Stimulated activated effector memory CD8-positive, alpha-beta T cell treated with anti-CD3 and anti-CD28 coated beads, Interleukin-12 subunit alpha, Interleukin-12 subunit beta, amount 100 ng/mL, for 72 hours (primary cell): ENCODE measurements at regions not wholly inside any gene's neighbourhood (a gene's known extent, or its start where the extent isn't known, plus 50 kb on each side); places are given as distances from the start of the nearest gene placed in this dataset.
"Not testable (repeated sequence)": the region's sequence is repeated elsewhere in the genome, so short reads cannot be mapped to it uniquely, and the experiment has no call there.

Experiments used
- ATAC-seq: fragments of 150-1000 bp; cut with Tn5 transposase; 2 replicates; pipeline ENCODE4 v1.10.0; 2021
- DNase-seq, 2 donors: peaks; one replicate each; pipeline ENCODE4 v3.0.0; 2021 to 2022; ENCODE audit warnings: low spot score in 2 of 2
- H3K27ac Mint-ChIP-seq: one replicate; pipeline ENCODE4 v1.8.0; 2022; ENCODE audit warnings: mild to moderate bottlenecking, mixed read lengths
- H3K36me3 Mint-ChIP-seq: one replicate; pipeline ENCODE4 v1.8.0; 2022; ENCODE audit warnings: mild to moderate bottlenecking, mixed read lengths
- H3K4me1 Mint-ChIP-seq: one replicate; pipeline ENCODE4 v1.8.0; 2022; ENCODE audit warnings: mixed read lengths
- H3K4me3 Mint-ChIP-seq: one replicate; pipeline ENCODE4 v1.8.0; 2022; ENCODE audit warnings: mild to moderate bottlenecking, mixed read lengths
- H3K9me3 Mint-ChIP-seq: one replicate; pipeline ENCODE4 v1.8.0; 2022; ENCODE audit warnings: mixed read lengths

DNA sequence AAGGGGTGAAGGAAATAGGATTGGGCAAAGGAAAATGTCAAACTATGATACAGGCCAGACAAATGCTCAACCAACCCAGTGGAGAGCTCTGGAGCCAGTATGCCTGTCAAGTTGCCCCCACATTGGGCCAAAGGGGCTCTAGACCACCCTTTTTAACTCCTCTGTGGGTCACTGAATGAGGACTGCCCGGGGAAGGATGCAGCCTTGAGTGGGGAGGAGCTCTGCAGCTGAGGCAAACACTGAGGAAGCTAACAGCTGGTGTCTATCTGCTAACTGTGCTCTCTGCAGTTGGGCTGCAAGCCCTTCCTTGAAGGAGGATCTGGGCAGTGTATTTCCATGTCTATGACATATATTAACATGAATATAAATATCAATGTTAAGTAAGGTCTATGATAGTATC, 98.4 kb upstream of the PRSS16 start:
- no peaks in the 10 kb centered on the region for H3K4me1 Mint-ChIP-seq
- ATAC-seq (no peak), DNase-seq (no peak)
- no peaks in the 10 kb centered on the region for H3K9me3 Mint-ChIP-seq
- peaks cover 1% of the 10 kb centered on the region for H3K36me3 Mint-ChIP-seq
- H3K27ac Mint-ChIP-seq = no peak overlapping the region
- no peak overlapping the region for H3K4me3 Mint-ChIP-seq

GRCh38 chr6:27154696-27155095, 92.8 kb upstream of the PRSS16 start:
- Mint-ChIP-seq H3K36me3 (peaks cover 20% of the 10 kb centered on the region), H3K9me3 (no peaks in the 10 kb centered on the region), H3K27ac (peak overlapping the region; percentile 76), H3K4me1 (peaks cover 36% of the 10 kb centered on the region), H3K4me3 (no peak overlapping the region)
- ATAC-seq (no peak), DNase-seq (no peak)

DNA sequence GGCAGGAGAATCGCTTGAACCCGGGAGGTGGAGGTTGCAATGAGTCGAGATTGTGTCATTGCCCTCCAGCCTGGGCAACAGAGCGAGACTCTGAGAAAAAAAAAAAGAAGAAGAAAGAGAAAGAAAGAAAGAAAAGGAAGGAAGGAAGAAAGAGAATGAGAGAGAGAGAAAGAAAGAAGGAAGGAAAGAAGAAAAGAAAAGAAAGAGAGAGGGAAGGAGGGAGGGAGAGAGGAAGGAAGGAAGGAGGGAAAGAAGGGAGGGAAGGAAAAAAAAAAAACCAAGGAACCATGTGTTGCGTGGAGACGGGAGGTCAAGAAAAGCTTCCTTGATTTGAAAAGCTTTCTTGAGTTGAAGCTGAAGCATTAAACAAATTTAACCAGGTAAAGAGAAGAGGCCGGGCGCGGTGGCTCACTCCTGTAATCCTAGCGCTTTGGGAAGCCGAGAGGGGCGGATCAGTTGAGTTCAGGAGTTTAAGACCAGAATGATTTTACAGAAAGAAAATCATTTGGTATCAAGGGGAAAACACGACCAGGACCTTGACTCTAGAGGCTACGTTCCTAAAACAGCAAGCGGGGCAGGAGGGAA, 90.5 kb upstream of the PRSS16 start:
- Mint-ChIP-seq H3K9me3 (no peaks in the 10 kb centered on the region), H3K4me3 (peak overlapping the region; percentile 72), H3K27ac (peak overlapping the region; percentile 96), H3K36me3 (peaks cover 25% of the 10 kb centered on the region), H3K4me1 (peaks cover 42% of the 10 kb centered on the region)
- ATAC-seq = no peak
- DNase-seq = no peak

DNA sequence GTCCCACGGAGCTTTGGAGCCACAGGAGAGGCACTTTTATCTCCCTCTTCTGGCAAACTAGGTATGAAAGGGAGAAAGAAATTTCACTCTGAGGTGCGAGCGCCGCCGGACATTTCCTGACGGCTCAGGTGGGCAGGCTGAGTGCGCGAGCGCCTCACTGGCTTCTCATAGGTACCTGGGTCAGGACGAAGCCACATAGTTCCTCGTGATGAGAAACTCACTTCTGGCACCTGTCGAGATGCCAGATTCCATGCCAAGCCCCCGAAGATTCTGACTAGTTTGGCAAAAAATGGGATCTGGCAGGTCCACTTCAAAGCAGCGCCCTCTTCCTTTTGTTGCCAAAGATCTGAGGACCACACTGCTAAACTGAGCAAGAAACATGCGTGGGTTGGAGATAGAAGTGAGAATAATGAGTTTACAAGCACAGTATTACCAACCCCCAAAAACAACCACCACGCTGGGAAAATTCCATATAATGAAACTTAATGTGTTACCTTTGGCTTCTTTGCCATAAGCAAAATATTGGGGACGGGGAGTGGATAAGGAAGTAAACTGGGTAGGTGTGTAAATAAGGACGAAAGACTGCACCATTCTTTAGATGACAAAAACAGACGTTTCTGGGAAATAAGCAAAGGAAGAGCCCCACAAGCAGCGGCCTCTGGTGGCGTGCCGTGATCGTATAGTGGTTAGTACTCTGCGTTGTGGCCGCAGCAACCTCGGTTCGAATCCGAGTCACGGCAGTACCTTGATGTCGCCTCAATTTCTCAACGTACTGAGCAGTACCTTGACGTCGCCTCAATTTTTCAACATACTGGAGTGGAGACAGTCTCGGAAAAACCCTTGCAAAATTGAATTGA, 89.8 kb upstream of the PRSS16 start:
- Mint-ChIP-seq H3K4me3 (peak overlapping the region; percentile 72), H3K27ac (peak overlapping the region; percentile 96), H3K36me3 (peaks cover 28% of the 10 kb centered on the region), H3K9me3 (no peaks in the 10 kb centered on the region), H3K4me1 (peaks cover 43% of the 10 kb centered on the region)
- DNase-seq (peak; percentile 58 to 85), ATAC-seq (peak; percentile 94)

DNA sequence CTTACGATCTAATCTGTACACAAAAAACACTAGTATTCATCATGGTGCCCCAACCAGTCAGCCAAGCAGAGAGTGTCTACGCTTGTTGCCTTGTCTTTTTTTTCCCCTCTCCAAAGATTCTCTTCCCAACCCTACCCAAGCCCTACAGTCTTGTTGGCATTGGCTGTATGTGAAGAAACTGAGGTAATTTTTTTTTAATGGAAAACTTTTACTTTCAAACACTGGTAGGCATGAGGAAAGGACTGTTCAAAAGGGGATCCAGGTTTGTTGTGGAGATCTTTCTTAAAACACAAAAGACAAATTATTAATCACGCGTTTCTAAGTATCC, 89.2 kb upstream of the PRSS16 start:
- Mint-ChIP-seq H3K9me3 (no peaks in the 10 kb centered on the region), H3K27ac (peak overlapping the region; percentile 96), H3K36me3 (peaks cover 28% of the 10 kb centered on the region), H3K4me3 (peak overlapping the region; percentile 72), H3K4me1 (peaks cover 43% of the 10 kb centered on the region)
- ATAC-seq (no peak), DNase-seq (no peak)

DNA sequence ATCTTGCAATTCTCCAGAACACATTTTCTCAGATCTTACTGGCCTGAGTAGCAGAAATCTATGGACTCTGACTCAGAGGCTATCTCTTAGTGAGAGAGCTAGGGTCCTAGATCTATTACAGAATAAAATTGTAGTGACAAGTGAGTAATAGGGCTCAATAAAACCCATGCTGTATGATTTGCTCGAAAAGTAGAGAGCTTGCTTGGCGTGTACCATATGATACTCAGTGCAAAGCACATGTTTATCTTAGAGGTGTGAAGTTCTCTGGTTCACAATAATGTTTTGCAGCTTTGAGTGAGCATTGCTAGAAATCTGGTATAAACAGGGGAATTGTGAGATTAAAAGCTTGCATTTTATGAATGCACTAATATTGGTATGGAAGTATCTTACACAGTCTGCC, 87.8 kb upstream of the PRSS16 start:
- H3K27ac Mint-ChIP-seq = no peak overlapping the region
- peaks cover 38% of the 10 kb centered on the region for H3K4me1 Mint-ChIP-seq
- peaks cover 28% of the 10 kb centered on the region for H3K36me3 Mint-ChIP-seq
- ATAC-seq (no peak), DNase-seq (no peak)
- H3K9me3 Mint-ChIP-seq = no peaks in the 10 kb centered on the region
- H3K4me3 Mint-ChIP-seq = no peak overlapping the region

- Mint-ChIP-seq H3K27ac (peak overlapping the region; percentile 82), H3K36me3 (peaks cover 28% of the 10 kb centered on the region), H3K4me3 (peak overlapping the region; percentile 31), H3K9me3 (no peaks in the 10 kb centered on the region), H3K4me1 (peaks cover 31% of the 10 kb centered on the region)
- no peak for ATAC-seq
- no peak for DNase-seq
Measured at GRCh38 chr6:27161115-27161514, 86.4 kb upstream of the PRSS16 start.

- ATAC-seq (no peak), DNase-seq (no peak)
- no peaks in the 10 kb centered on the region for H3K9me3 Mint-ChIP-seq
- H3K4me3 Mint-ChIP-seq = peak overlapping the region; percentile 31
- H3K27ac Mint-ChIP-seq = peak overlapping the region; percentile 82
- H3K4me1 Mint-ChIP-seq = peaks cover 27% of the 10 kb centered on the region
- peaks cover 28% of the 10 kb centered on the region for H3K36me3 Mint-ChIP-seq
Measured at GRCh38 chr6:27161603-27161945, 85.9 kb upstream of the PRSS16 start.

DNA sequence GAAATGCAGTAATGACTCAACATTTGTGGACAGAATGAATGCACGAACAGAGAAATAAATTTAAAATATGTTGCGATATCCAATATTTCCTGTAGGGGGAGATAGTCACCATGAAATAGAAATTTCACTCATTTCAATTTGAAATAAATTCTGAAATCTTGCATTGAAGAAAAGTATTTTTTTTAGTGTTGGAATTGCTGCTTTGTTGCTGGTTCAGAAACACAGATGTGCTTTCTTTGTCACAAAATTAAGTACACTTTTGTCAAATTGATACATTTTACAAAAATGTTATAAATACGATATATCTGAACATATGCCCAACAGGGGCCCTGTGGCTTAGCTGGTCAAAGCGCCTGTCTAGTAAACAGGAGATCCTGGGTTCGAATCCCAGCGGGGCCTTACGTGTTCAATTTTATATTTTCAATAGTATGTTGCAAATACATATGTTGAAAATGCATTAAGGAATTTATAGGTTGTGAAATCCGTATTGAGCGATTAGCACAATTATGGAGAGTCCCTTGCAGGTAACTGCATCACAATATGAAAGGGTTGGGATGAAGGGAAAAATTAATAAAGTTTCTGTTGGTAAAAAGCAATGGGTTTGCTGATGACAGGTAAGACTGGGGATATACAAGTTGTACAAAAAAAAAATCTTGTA, 85.4 kb upstream of the PRSS16 start:
- ATAC-seq = no peak
- H3K27ac Mint-ChIP-seq = peak overlapping the region; percentile 82
- peak overlapping the region; percentile 31 for H3K4me3 Mint-ChIP-seq
- no peaks in the 10 kb centered on the region for H3K9me3 Mint-ChIP-seq
- H3K36me3 Mint-ChIP-seq = peaks cover 23% of the 10 kb centered on the region
- peaks cover 22% of the 10 kb centered on the region for H3K4me1 Mint-ChIP-seq
- DNase-seq = peak in 1 of 2 donors; percentile 65

DNA sequence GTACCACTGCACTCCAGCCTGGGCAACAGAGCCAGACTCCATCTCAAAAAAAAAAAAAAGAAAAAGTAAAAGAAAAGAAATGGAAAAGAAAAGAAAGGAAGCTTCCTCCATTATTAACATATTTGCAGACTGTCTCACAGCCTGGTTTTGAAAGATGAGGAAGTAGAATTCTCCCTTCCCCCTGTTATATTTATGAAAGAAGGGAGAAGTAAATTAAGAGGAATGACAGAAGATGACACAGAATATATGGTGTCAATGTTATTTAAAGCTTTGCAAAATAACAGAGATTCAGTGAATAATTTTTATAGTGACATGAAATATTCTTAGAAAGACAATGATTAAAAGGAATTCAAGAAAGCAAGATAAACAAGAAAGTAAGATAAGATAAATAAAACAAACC, 83.7 kb upstream of the PRSS16 start:
- Mint-ChIP-seq H3K36me3 (peaks cover 8% of the 10 kb centered on the region), H3K9me3 (no peaks in the 10 kb centered on the region), H3K27ac (no peak overlapping the region), H3K4me1 (peaks cover 7% of the 10 kb centered on the region), H3K4me3 (no peak overlapping the region)
- ATAC-seq (no peak), DNase-seq (no peak)

DNA sequence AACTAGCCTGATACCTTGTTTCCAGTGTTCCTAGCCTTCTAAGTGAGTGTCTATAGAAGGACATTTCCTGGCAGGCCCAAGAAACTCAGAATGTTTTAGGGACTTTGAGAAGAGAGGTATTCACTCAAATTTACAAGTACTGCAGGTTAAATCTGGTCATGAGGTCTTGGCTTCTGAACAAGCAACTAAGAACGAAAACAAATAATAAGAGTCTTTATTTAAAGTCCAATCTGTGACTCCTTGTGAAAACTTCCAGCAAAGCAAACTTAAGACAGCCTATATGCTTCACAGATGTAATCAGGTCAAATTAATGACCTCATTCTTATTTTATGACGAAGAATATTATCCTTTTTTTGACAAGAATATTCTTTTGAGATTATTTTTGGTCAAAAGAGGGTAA, 79.4 kb upstream of the PRSS16 start:
- no peaks in the 10 kb centered on the region for H3K9me3 Mint-ChIP-seq
- H3K27ac Mint-ChIP-seq = no peak overlapping the region
- no peaks in the 10 kb centered on the region for H3K36me3 Mint-ChIP-seq
- no peaks in the 10 kb centered on the region for H3K4me1 Mint-ChIP-seq
- DNase-seq = no peak
- ATAC-seq = no peak
- no peak overlapping the region for H3K4me3 Mint-ChIP-seq

DNA sequence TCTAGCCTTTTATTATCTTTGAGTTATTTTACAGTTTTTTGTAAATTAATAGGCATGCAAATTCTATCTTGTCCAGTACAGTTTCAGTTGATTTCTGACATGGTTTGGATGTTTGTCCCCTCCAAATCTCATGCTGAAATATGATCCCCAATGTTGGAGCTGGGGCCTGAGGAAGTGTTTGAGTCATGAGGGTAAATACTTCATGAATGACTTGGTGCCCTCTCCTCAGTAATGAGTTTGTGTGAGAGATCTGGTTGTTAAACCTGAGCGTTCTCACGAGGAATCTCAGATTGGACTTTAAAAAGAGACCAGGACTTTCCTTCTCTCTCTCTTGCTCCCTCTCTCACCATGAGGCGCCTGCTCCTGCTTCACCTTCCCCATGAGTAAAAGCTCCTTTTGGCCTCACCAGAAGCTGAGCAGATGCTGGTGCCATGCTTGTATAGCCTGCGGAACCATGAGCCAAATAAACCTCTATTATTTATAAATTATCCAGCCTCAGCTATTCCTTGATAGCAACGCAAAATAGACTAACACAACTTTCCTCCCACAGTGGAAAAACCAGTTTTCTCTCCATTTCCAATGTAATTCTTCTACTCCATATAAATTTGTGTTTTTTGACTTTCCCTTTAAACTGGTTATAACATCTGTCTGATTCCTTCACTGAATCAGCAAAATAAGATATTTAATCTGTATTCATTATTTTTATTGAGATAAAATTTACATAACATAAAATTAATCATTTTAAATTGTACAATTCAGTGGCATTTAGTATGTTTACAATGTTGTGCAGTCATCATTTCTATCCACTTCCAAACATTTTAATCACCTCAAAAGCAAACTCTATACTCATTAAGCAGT, 78.7 kb upstream of the PRSS16 start:
- Mint-ChIP-seq H3K36me3 (no peaks in the 10 kb centered on the region), H3K27ac (no peak overlapping the region), H3K4me3 (no peak overlapping the region), H3K9me3 (no peaks in the 10 kb centered on the region), H3K4me1 (no peaks in the 10 kb centered on the region)
- DNase-seq (no peak), ATAC-seq (no peak)

DNA sequence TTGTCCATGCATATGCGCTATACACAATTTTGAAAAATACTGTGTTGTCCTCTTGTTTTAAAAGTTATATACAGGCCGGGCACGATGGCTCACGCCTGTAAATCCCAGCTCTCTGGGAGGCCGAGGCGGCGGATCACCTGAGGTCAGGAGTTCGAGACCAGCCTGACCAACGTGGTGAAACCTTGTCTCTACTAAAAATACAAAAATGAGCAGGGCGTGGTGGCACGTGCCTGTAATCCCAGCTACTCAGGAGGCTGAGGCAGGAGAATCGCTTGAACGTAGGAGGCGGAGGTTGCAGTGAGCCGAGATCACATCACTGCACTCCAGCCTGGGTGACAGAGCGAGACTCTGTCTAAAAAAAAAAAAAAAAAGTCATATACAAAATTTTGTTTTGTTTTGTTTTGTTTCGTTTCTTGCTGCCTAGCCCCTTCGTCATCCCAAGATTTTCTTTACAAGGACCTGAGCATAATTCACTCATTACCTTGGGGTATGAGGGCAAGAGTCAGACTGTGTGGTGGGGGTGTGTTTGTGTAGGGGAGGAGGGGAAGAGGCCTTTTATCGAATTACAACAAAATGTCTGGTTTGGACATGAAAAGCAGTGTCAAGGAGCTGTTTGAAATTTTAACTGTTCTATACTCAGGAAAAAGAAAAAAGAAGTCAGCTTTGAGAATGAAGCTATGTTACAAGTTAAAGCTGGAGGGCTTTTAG, 74.8 kb upstream of the PRSS16 start:
- H3K27ac Mint-ChIP-seq, H3K9me3 Mint-ChIP-seq, ATAC-seq, H3K4me3 Mint-ChIP-seq, DNase-seq: not testable (repeated sequence)
- Mint-ChIP-seq H3K4me1 (peaks cover 14% of the 10 kb centered on the region), H3K36me3 (peaks cover 17% of the 10 kb centered on the region)

- not testable (repeated sequence) for DNase-seq, ATAC-seq, H3K27ac Mint-ChIP-seq, H3K9me3 Mint-ChIP-seq, H3K4me3 Mint-ChIP-seq
- Mint-ChIP-seq H3K4me1 (peaks cover 14% of the 10 kb centered on the region), H3K36me3 (peaks cover 22% of the 10 kb centered on the region)
Measured at GRCh38 chr6:27173232-27173601, 74.3 kb upstream of the PRSS16 start.

- Mint-ChIP-seq H3K4me1 (peaks cover 14% of the 10 kb centered on the region), H3K27ac (no peak overlapping the region), H3K4me3 (no peak overlapping the region), H3K36me3 (peaks cover 22% of the 10 kb centered on the region), H3K9me3 (no peaks in the 10 kb centered on the region)
- DNase-seq (no peak), ATAC-seq (no peak)
Measured at GRCh38 chr6:27174958-27175357, 72.5 kb upstream of the PRSS16 start.
